Panc1 (cell line): ENCODE measurements at regions not wholly inside any gene's neighbourhood (a gene's known extent, or its start where the extent isn't known, plus 50 kb on each side); places are given as distances from the start of the nearest gene placed in this dataset.

Experiments
- POLR2AphosphoS5 ChIP-seq: IDR thresholded peaks from 2 replicates; pipeline ENCODE4 v1.6.1; 2012; ENCODE audit warnings: mild to moderate bottlenecking, low read depth, low read length, moderate library complexity
- SIN3A ChIP-seq: IDR thresholded peaks from 2 replicates; pipeline ENCODE4 v1.6.1; 2012; ENCODE audit warnings: low read depth, mild to moderate bottlenecking, low read length, moderate library complexity, borderline replicate concordance; ENCODE audit not compliant: insufficient read depth
- TCF7L2 ChIP-seq: IDR thresholded peaks from 2 replicates; pipeline ENCODE4 v1.6.1; 2011; ENCODE audit warnings: mild to moderate bottlenecking, low read depth, low read length, inconsistent platforms
- TF ChIP-seq, protein P1 (sequence below): fragments of 450-650 bp; IDR thresholded peaks from 2 replicates; pipeline ENCODE4 v1.5.1; 2017; ENCODE audit warnings: mild to moderate bottlenecking
- TF ChIP-seq, protein P2 (sequence below), 2 experiments: IDR thresholded peaks; 2 replicates each; pipeline ENCODE4 v1.6.1; 2011 to 2012; ENCODE audit warnings: low read depth in 2 of 2, control low read depth in 1 of 2, low read length in 1 of 2, mild to moderate bottlenecking in 1 of 2, moderate library complexity in 1 of 2; ENCODE audit not compliant: insufficient read depth in 1 of 2

DNA sequence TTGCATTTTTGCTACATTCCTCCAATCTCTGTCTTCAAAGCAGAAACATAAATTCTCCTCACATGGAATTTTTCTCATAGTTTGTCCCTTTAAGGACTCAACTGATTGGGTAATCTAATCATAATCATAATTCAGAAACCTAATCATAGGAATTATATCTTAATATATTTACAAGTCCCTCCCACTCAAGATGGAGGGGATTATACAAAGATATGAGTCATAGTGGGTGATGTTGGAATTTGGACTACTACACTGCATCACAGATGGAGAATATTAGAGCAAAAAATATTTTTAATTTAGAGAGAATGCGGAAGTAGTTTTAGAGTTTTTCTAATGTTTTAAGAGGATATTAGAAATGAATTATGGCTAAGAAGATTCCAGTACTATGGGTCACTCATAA lies 1034.0 kb downstream of the DTWD2 start:
- TF ChIP-seq, protein P1, sequence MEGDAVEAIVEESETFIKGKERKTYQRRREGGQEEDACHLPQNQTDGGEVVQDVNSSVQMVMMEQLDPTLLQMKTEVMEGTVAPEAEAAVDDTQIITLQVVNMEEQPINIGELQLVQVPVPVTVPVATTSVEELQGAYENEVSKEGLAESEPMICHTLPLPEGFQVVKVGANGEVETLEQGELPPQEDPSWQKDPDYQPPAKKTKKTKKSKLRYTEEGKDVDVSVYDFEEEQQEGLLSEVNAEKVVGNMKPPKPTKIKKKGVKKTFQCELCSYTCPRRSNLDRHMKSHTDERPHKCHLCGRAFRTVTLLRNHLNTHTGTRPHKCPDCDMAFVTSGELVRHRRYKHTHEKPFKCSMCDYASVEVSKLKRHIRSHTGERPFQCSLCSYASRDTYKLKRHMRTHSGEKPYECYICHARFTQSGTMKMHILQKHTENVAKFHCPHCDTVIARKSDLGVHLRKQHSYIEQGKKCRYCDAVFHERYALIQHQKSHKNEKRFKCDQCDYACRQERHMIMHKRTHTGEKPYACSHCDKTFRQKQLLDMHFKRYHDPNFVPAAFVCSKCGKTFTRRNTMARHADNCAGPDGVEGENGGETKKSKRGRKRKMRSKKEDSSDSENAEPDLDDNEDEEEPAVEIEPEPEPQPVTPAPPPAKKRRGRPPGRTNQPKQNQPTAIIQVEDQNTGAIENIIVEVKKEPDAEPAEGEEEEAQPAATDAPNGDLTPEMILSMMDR, result no peak
- TF ChIP-seq SIN3A (no peak), POLR2AphosphoS5 (no peak), TCF7L2 (no peak)
- TF ChIP-seq, protein P2, sequence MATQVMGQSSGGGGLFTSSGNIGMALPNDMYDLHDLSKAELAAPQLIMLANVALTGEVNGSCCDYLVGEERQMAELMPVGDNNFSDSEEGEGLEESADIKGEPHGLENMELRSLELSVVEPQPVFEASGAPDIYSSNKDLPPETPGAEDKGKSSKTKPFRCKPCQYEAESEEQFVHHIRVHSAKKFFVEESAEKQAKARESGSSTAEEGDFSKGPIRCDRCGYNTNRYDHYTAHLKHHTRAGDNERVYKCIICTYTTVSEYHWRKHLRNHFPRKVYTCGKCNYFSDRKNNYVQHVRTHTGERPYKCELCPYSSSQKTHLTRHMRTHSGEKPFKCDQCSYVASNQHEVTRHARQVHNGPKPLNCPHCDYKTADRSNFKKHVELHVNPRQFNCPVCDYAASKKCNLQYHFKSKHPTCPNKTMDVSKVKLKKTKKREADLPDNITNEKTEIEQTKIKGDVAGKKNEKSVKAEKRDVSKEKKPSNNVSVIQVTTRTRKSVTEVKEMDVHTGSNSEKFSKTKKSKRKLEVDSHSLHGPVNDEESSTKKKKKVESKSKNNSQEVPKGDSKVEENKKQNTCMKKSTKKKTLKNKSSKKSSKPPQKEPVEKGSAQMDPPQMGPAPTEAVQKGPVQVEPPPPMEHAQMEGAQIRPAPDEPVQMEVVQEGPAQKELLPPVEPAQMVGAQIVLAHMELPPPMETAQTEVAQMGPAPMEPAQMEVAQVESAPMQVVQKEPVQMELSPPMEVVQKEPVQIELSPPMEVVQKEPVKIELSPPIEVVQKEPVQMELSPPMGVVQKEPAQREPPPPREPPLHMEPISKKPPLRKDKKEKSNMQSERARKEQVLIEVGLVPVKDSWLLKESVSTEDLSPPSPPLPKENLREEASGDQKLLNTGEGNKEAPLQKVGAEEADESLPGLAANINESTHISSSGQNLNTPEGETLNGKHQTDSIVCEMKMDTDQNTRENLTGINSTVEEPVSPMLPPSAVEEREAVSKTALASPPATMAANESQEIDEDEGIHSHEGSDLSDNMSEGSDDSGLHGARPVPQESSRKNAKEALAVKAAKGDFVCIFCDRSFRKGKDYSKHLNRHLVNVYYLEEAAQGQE (IDR thresholded peaks at IDR 0.05; ENCODE audit: insufficient read depth in 1 of 2, low read depth in 2 of 2, low read length in 1 of 2), result no peak
